ENCODE measurements at regions not wholly inside any gene's neighbourhood (a gene's known extent, or its start where the extent isn't known, plus 50 kb on each side); places are given as distances from the start of the nearest gene placed in this dataset.

GRCh38 chr7:68421712-68422111, 1176.6 kb upstream of the AUTS2 start:
- TF ChIP-seq ZFX (IDR thresholded peaks at IDR 0.05) (no peak), CTCF (conservative IDR thresholded peaks at IDR 0.05) (no peak)
- H3K27ac ChIP-seq = no peak overlapping the region

GRCh38 chr7:68422281-68422680, 1176.0 kb upstream of the AUTS2 start:
- no peak for TF ChIP-seq ZFX (IDR thresholded peaks at IDR 0.05)
- no peak overlapping the region for H3K27ac ChIP-seq

GRCh38 chr7:68423356-68423755, 1174.9 kb upstream of the AUTS2 start:
- H3K27ac ChIP-seq = no peak overlapping the region
- TF ChIP-seq ZFX (IDR thresholded peaks at IDR 0.05) (no peak), CTCF (conservative IDR thresholded peaks at IDR 0.05) (no peak)

GRCh38 chr7:68424658-68425297, 1173.5 kb upstream of the AUTS2 start:
- no peak overlapping the region for H3K27ac ChIP-seq
- TF ChIP-seq CTCF (conservative IDR thresholded peaks at IDR 0.05) = no peak
- TF ChIP-seq ZFX (IDR thresholded peaks at IDR 0.05) = no peak

GRCh38 chr7:68425377-68425776, 1172.9 kb upstream of the AUTS2 start:
- no peak overlapping the region for H3K27ac ChIP-seq
- TF ChIP-seq ZFX (IDR thresholded peaks at IDR 0.05) (no peak), CTCF (conservative IDR thresholded peaks at IDR 0.05) (peak; percentile 14; the same call in 1 of the 2 replicates)

GRCh38 chr7:68429411-68430117, 1168.7 kb upstream of the AUTS2 start:
- TF ChIP-seq CTCF (conservative IDR thresholded peaks at IDR 0.05) (no peak), ZFX (IDR thresholded peaks at IDR 0.05) (no peak)
- no peak overlapping the region for H3K27ac ChIP-seq

GRCh38 chr7:68432585-68432984, 1165.7 kb upstream of the AUTS2 start:
- H3K27ac ChIP-seq = no peak overlapping the region
- TF ChIP-seq CTCF (conservative IDR thresholded peaks at IDR 0.05) = no peak
- TF ChIP-seq ZFX (IDR thresholded peaks at IDR 0.05) = no peak

All from C4-2B (cell line).